GM12872 (cell line): ENCODE measurements at regions not wholly inside any gene's neighbourhood (a gene's known extent, or its start where the extent isn't known, plus 50 kb on each side); places are given as distances from the start of the nearest gene placed in this dataset.

Source experiments
- TF ChIP-seq, protein P1 (sequence below): IDR thresholded peaks from 3 replicates; pipeline ENCODE4 v1.5.1; 2011; ENCODE audit warnings: low read depth, mild to moderate bottlenecking, low read length, moderate library complexity; ENCODE audit not compliant: insufficient read depth

DNA sequence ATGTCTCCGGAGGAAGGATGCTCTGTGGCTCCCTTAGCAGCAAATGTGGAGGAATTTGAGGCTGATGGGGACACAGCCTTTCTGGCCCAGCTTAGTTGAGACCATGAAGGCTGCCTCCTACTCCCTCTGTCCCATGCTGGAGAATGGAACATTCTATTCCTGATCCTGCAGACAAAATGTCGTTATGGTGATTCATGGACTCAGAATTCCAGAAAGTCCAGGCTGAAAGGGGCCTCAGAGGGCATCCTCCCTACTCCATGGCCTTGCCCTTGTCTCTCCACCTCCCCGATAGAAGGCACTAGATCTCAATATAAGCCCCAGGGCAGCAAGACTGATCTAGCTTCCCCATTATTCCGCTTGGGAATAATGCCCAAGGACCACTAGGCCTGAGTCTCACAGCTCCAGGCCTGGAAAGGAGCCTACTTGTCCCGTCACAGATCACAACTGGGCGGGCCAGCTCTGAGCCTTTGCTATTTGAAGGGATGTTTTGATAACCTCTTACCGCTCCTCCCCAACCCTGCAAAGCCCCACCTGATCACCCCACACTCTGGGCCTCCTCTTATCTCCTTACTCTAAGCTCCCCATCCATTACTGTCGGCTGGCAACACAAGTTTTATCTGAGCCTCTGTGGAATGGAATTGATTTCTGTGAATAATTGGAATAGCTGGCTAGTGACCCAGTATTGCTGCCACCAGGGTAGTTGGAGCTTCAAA lies 52.8 kb upstream of the TRABD2B start:
- TF ChIP-seq, protein P1, sequence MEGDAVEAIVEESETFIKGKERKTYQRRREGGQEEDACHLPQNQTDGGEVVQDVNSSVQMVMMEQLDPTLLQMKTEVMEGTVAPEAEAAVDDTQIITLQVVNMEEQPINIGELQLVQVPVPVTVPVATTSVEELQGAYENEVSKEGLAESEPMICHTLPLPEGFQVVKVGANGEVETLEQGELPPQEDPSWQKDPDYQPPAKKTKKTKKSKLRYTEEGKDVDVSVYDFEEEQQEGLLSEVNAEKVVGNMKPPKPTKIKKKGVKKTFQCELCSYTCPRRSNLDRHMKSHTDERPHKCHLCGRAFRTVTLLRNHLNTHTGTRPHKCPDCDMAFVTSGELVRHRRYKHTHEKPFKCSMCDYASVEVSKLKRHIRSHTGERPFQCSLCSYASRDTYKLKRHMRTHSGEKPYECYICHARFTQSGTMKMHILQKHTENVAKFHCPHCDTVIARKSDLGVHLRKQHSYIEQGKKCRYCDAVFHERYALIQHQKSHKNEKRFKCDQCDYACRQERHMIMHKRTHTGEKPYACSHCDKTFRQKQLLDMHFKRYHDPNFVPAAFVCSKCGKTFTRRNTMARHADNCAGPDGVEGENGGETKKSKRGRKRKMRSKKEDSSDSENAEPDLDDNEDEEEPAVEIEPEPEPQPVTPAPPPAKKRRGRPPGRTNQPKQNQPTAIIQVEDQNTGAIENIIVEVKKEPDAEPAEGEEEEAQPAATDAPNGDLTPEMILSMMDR: no peak

DNA sequence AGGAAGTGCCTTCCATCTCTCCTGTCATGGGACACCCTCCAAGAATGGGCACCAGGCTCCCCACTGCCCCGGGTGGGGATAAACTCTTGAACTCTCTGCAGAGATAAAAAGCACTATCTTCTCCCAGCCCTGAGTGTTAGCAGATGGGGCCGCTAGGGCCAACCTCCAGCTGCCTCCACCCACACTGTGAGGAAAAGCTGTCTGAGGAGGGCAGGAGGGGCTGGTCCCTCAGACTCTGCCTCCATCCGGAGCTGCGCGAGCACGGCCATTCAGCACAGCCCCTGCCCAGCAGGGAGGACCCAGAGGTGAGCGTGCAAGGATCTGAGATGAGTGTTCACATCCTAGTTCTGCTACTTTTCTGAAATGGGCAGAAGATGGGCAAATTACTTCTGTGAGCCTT lies 51.8 kb upstream of the TRABD2B start:
- TF ChIP-seq, protein P1: no peak

DNA sequence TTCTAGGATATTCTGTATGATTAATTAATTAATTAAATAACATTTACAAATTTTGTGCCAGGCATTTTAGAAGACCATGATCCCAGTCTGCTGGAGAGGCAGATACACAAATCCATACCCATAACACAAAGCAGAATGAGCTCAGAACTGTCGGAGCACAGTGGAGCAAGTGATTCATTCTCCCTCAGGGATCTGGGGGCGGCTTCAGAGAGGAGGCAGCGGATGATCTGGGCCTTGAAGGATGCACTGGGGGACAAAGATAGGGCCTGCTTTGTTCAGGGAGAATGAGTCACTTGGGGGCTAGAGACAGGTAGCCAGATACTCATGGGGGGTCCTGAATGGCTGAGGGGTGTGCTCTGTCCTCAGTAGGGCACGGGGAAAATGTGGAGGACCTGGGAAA lies 50.9 kb upstream of the TRABD2B start:
- TF ChIP-seq, protein P1: no peak

DNA sequence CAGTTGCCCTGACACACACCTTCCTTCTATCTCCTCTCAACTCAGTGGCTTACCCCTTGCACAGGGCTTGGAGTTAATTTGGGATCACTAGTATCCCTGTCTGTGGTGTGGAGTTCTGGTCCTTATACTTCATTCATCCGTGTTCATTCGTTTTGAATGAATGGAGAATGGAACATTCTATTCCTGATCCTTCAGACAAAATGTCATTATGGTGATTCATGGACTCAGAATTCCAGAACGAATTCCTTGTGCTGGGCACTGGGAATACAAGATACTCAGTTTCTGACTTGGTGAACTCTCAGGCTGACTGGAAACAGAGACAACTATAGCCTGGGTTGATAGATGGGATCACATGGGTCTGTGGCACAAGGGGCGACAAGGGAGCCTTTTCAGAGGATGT lies 49.9 kb upstream of the TRABD2B start:
- TF ChIP-seq, protein P1: no peak
